Left lung (tissue), 4 donors: ENCODE measurements at regions not wholly inside any gene's neighbourhood (a gene's known extent, or its start where the extent isn't known, plus 50 kb on each side); places are given as distances from the start of the nearest gene placed in this dataset.

Source experiments
- ATAC-seq: fragments of 200-7000 bp; cut with Tn5 transposase; one replicate; pipeline ENCODE4 v1.9.1; 2020; ENCODE audit warnings: moderate library complexity
- DNase-seq, 4 donors: peaks; one replicate each; pipeline ENCODE4 v3.0.0-alpha.2; 2013 to 2020
- H3K27ac ChIP-seq, 2 donors: fragments of 200-600 bp; sonication (generic) in 1 of 2; one replicate each; pipeline versions ENCODE4 v1.5.0 to v1.8.0; 2020 to 2021
- H3K27me3 ChIP-seq, 2 donors: fragments of 200-600 bp; sonication (generic) in 1 of 2; one replicate each; pipeline versions ENCODE4 v1.5.0 to v1.8.0; 2020 to 2021
- H3K36me3 ChIP-seq, 2 donors: fragments of 200-600 bp; sonication (generic) in 1 of 2; one replicate each; pipeline versions ENCODE4 v1.5.0 to v1.8.0; 2020 to 2021
- H3K4me1 ChIP-seq, 2 donors: fragments of 200-600 bp; one replicate each; pipeline ENCODE4 v1.8.0; 2021
- H3K4me3 ChIP-seq, 2 donors: fragments of 200-600 bp; sonication (generic) in 1 of 2; one replicate each; pipeline versions ENCODE4 v1.5.0 to v1.8.0; 2020 to 2021; ENCODE audit warnings: mild to moderate bottlenecking in 1 of 2
- H3K9me3 ChIP-seq, 2 donors: fragments of 200-600 bp; sonication (generic) in 1 of 2; one replicate each; pipeline versions ENCODE4 v1.5.0 to v1.8.0; 2020 to 2021
- CTCF ChIP-seq, 2 donors: fragments of 200-600 bp; sonication (generic) in 1 of 2; IDR thresholded peaks; one replicate each; pipeline versions ENCODE4 v1.5.0 to v1.8.0; 2021; ENCODE audit warnings: antibody characterized with exemption in 2 of 2
- intact Hi-C, 2 donors: fragments of 100-400 bp; cut with DNase I; formaldehyde crosslinking; loops; one replicate each; pipeline versions ENCODE4 v1.11.2 to v1.14.2; 2022
- donor health status: DM: no; HTN: yes; CAD: no.
- donor health status: DM: no; HTN: no; CAD: no.

GRCh38 chr12:91478500-91478899, 295.9 kb upstream of the DCN start:
- H3K36me3 ChIP-seq = no peaks in the 10 kb centered on the region
- no peak overlapping the region for H3K4me3 ChIP-seq
- TF ChIP-seq CTCF (IDR thresholded peaks at IDR 0.05) = no peak
- H3K27me3 ChIP-seq = no peaks in the 10 kb centered on the region
- no peaks in the 10 kb centered on the region for H3K9me3 ChIP-seq
- no peaks in the 10 kb centered on the region for H3K4me1 ChIP-seq
- DNase-seq (no peak), ATAC-seq (no peak)
- intact Hi-C loops = no loop called here
- no peak overlapping the region for H3K27ac ChIP-seq

GRCh38 chr12:91467686-91468085, 285.1 kb upstream of the DCN start:
- no peaks in the 10 kb centered on the region for H3K4me1 ChIP-seq
- H3K27ac ChIP-seq = no peak overlapping the region
- no peak for TF ChIP-seq CTCF (IDR thresholded peaks at IDR 0.05)
- no peaks in the 10 kb centered on the region for H3K27me3 ChIP-seq
- intact Hi-C loops = no loop called here
- H3K36me3 ChIP-seq = no peaks in the 10 kb centered on the region
- H3K9me3 ChIP-seq = no peaks in the 10 kb centered on the region
- ATAC-seq (no peak), DNase-seq (no peak)
- H3K4me3 ChIP-seq = no peak overlapping the region

- Histone ChIP-seq H3K27ac (no peak overlapping the region), H3K4me1 (no peaks in the 10 kb centered on the region), H3K36me3 (no peaks in the 10 kb centered on the region), H3K9me3 (no peaks in the 10 kb centered on the region), H3K4me3 (no peak overlapping the region), H3K27me3 (no peaks in the 10 kb centered on the region)
- ATAC-seq (no peak), DNase-seq (no peak)
- TF ChIP-seq CTCF (IDR thresholded peaks at IDR 0.05) = no peak
- intact Hi-C loops = no loop called here
Measured at GRCh38 chr12:91461061-91461460, 278.4 kb upstream of the DCN start.

- Histone ChIP-seq H3K4me3 (no peak overlapping the region), H3K27me3 (no peaks in the 10 kb centered on the region), H3K9me3 (no peaks in the 10 kb centered on the region), H3K36me3 (no peaks in the 10 kb centered on the region), H3K27ac (no peak overlapping the region), H3K4me1 (no peaks in the 10 kb centered on the region)
- no peak for TF ChIP-seq CTCF (IDR thresholded peaks at IDR 0.05)
- no peak for ATAC-seq
- no peak for DNase-seq
- intact Hi-C loops = no loop called here
Measured at GRCh38 chr12:91460469-91460868, 277.9 kb upstream of the DCN start.

GRCh38 chr12:91455321-91455720, 272.7 kb upstream of the DCN start:
- no peak for TF ChIP-seq CTCF (IDR thresholded peaks at IDR 0.05)
- Histone ChIP-seq H3K9me3 (peaks cover 0 to 11% of the 10 kb centered on the region in 2 donors), H3K27me3 (no peaks in the 10 kb centered on the region), H3K27ac (no peak overlapping the region), H3K4me3 (no peak overlapping the region), H3K4me1 (no peaks in the 10 kb centered on the region), H3K36me3 (no peaks in the 10 kb centered on the region)
- DNase-seq (no peak), ATAC-seq (no peak)
- intact Hi-C loops = no loop called here
